ENCODE measurements at regions not wholly inside any gene's neighbourhood (a gene's known extent, or its start where the extent isn't known, plus 50 kb on each side); places are given as distances from the start of the nearest gene placed in this dataset.

- TF ChIP-seq, protein P1, sequence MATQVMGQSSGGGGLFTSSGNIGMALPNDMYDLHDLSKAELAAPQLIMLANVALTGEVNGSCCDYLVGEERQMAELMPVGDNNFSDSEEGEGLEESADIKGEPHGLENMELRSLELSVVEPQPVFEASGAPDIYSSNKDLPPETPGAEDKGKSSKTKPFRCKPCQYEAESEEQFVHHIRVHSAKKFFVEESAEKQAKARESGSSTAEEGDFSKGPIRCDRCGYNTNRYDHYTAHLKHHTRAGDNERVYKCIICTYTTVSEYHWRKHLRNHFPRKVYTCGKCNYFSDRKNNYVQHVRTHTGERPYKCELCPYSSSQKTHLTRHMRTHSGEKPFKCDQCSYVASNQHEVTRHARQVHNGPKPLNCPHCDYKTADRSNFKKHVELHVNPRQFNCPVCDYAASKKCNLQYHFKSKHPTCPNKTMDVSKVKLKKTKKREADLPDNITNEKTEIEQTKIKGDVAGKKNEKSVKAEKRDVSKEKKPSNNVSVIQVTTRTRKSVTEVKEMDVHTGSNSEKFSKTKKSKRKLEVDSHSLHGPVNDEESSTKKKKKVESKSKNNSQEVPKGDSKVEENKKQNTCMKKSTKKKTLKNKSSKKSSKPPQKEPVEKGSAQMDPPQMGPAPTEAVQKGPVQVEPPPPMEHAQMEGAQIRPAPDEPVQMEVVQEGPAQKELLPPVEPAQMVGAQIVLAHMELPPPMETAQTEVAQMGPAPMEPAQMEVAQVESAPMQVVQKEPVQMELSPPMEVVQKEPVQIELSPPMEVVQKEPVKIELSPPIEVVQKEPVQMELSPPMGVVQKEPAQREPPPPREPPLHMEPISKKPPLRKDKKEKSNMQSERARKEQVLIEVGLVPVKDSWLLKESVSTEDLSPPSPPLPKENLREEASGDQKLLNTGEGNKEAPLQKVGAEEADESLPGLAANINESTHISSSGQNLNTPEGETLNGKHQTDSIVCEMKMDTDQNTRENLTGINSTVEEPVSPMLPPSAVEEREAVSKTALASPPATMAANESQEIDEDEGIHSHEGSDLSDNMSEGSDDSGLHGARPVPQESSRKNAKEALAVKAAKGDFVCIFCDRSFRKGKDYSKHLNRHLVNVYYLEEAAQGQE (IDR thresholded peaks at IDR 0.05; ENCODE audit: insufficient read depth in 1 of 2, low read depth in 2 of 2, low read length in 1 of 2) = no peak
- TF ChIP-seq TCF7L2 (IDR thresholded peaks at IDR 0.05; ENCODE audit: low read depth, low read length) (no peak), POLR2AphosphoS5 (IDR thresholded peaks at IDR 0.05; ENCODE audit: low read depth, low read length) (no peak)
- TF ChIP-seq, protein P2, sequence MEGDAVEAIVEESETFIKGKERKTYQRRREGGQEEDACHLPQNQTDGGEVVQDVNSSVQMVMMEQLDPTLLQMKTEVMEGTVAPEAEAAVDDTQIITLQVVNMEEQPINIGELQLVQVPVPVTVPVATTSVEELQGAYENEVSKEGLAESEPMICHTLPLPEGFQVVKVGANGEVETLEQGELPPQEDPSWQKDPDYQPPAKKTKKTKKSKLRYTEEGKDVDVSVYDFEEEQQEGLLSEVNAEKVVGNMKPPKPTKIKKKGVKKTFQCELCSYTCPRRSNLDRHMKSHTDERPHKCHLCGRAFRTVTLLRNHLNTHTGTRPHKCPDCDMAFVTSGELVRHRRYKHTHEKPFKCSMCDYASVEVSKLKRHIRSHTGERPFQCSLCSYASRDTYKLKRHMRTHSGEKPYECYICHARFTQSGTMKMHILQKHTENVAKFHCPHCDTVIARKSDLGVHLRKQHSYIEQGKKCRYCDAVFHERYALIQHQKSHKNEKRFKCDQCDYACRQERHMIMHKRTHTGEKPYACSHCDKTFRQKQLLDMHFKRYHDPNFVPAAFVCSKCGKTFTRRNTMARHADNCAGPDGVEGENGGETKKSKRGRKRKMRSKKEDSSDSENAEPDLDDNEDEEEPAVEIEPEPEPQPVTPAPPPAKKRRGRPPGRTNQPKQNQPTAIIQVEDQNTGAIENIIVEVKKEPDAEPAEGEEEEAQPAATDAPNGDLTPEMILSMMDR (IDR thresholded peaks at IDR 0.05) = no peak
Observed at GRCh38 chr18:34965566-34965965, 75.6 kb upstream of the MAPRE2 start.

DNA sequence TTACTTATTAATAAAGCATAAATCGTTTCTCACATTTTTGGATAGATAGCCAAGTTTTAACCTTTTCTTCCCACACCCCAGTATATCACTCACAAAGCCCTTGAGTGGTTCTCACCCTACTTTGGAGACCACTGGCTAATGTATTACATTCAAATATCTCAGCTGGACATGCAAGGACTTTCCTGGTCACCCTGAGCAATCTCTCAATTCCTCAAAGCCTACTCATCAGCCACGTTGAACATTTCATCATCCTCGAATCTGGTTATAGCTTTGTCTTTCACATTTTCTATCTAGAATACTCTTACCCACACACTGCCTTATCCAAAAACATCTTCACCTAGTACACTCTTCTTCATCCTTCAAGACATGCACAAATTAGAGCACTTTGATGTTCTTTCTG is 71.1 kb upstream of the MAPRE2 start:
- H3K27ac ChIP-seq (ENCODE audit: low read length) = no peak overlapping the region
- DNase-seq (ENCODE audit: low read depth, low spot score) (no peak), ATAC-seq (no peak)
- BruUV-seq (replicated peaks) = no TSS peak
- ChIA-PET CTCF (no interaction called here), POLR2A (no interaction called here)
- no peaks in the 10 kb centered on the region for H3K27me3 ChIP-seq (ENCODE audit: control insufficient read depth, insufficient read depth, low read length)
- intact Hi-C loops (cut with micrococcal nuclease; ENCODE audit: unreplicated experiment) = no loop called here
- TF ChIP-seq, protein P1 (IDR thresholded peaks at IDR 0.05; ENCODE audit: insufficient read depth in 1 of 2, low read depth in 2 of 2, low read length in 1 of 2) = no peak
- H3K36me3 ChIP-seq (ENCODE audit: control insufficient read depth, insufficient read depth, low read length) = no peaks in the 10 kb centered on the region
- no peaks in the 10 kb centered on the region for H3K4me1 ChIP-seq (ENCODE audit: control insufficient read depth, insufficient read depth, low read length)
- H3K4me3 ChIP-seq (ENCODE audit: low read depth in 2 of 2, low read length in 2 of 2) = no peak overlapping the region
- no peaks in the 10 kb centered on the region for H3K9me3 ChIP-seq (ENCODE audit: control insufficient read depth, insufficient read depth, low read depth, low read length)
- in situ Hi-C loops (cut with HindIII; ENCODE audit: low pct_unique_long_range_greater_than_20kb, low sequenced_read_pairs) = no loop called here

More at GRCh38 chr18:34965566-34965965, 75.6 kb upstream of the MAPRE2 start:
- in situ Hi-C loops (cut with HindIII; ENCODE audit: low pct_unique_long_range_greater_than_20kb, low sequenced_read_pairs) (no loop called here), intact Hi-C loops (cut with micrococcal nuclease; ENCODE audit: unreplicated experiment) (no loop called here)
- H3K36me3 ChIP-seq (ENCODE audit: control insufficient read depth, insufficient read depth, low read length) = no peaks in the 10 kb centered on the region
- POLR2A ChIA-PET = no interaction called here
- no peak overlapping the region for H3K27ac ChIP-seq (ENCODE audit: low read length)
- CTCF ChIA-PET = no interaction called here
- no peaks in the 10 kb centered on the region for H3K4me1 ChIP-seq (ENCODE audit: control insufficient read depth, insufficient read depth, low read length)
- no peaks in the 10 kb centered on the region for H3K27me3 ChIP-seq (ENCODE audit: control insufficient read depth, insufficient read depth, low read length)
- no peak for DNase-seq (ENCODE audit: low read depth, low spot score)
- H3K9me3 ChIP-seq (ENCODE audit: control insufficient read depth, insufficient read depth, low read depth, low read length) = no peaks in the 10 kb centered on the region
- no TSS peak for BruUV-seq (replicated peaks)
- no peak overlapping the region for H3K4me3 ChIP-seq (ENCODE audit: low read depth in 2 of 2, low read length in 2 of 2)
- ATAC-seq = no peak
